K562 (cell line): ENCODE measurements at regions not wholly inside any gene's neighbourhood (a gene's known extent, or its start where the extent isn't known, plus 50 kb on each side); places are given as distances from the start of the nearest gene placed in this dataset.

ENCODE experiments used
- ASH1L ChIP-seq: fragments of 450-650 bp; IDR thresholded peaks from 2 replicates; pipeline ENCODE4 v1.6.1; 2018; ENCODE audit warnings: borderline replicate concordance, mild to moderate bottlenecking, low read depth; ENCODE audit not compliant: partially characterized antibody
- BACH1 ChIP-seq: fragments of 200-800 bp; sonication (Bioruptor generic); IDR thresholded peaks from 2 replicates; pipeline ENCODE4 v1.6.1; 2016; ENCODE audit warnings: missing genetic modification characterization, missing compliant biosample characterization
- DACH1 ChIP-seq: fragments of 450-650 bp; IDR thresholded peaks from 2 replicates; pipeline ENCODE4 v1.6.1; 2018; ENCODE audit not compliant: partially characterized antibody
- FOSL1 ChIP-seq: fragments of 200-800 bp; sonication (Bioruptor generic); conservative IDR thresholded peaks from 2 replicates; pipeline ENCODE4 v1.6.1; 2016; ENCODE audit warnings: missing genetic modification characterization, missing compliant biosample characterization
- JUNB ChIP-seq: fragments of 450-650 bp; formaldehyde crosslinking; conservative IDR thresholded peaks from 2 replicates; pipeline ENCODE4 v1.4.0; 2020; ENCODE audit warnings: mild to moderate bottlenecking
- MAFF ChIP-seq: IDR thresholded peaks from 2 replicates; pipeline ENCODE4 v1.6.1; 2012; ENCODE audit warnings: low read length, improper control_type of control experiment
- POLR2H ChIP-seq: IDR thresholded peaks from 2 replicates; pipeline ENCODE4 v1.6.1; 2016; ENCODE audit warnings: missing genetic modification characterization, low read depth, mild to moderate bottlenecking, control low read depth, missing compliant biosample characterization, moderate library complexity
- SMARCE1 ChIP-seq: fragments of 450-650 bp; IDR thresholded peaks from 2 replicates; pipeline ENCODE4 v1.7.1; 2016; ENCODE audit warnings: mild to moderate bottlenecking
- SRF ChIP-seq, 2 experiments: fragments of 250-450, 450-650 bp in 1 of 2; sonication (Bioruptor Pico) in 1 of 2; sonication (generic) in 1 of 2; formaldehyde crosslinking; IDR thresholded peaks; 2 replicates each; pipeline versions ENCODE4 v1.5.0 to v1.5.1; 2020 to 2022; ENCODE audit warnings: mild to moderate bottlenecking in 1 of 2, missing genetic modification reagents in 1 of 2
- TF ChIP-seq, protein P1 (sequence below): sonication (generic); formaldehyde crosslinking; IDR thresholded peaks from 2 replicates; pipeline ENCODE4 v1.8.1; 2023; ENCODE audit warnings: mild to moderate bottlenecking, missing genetic modification reagents
- TF ChIP-seq, protein P2 (sequence below): fragments of 250-450 bp; sonication (Bioruptor Pico); IDR thresholded peaks from 2 replicates; pipeline ENCODE4 v1.8.0; 2022; ENCODE audit warnings: moderate library complexity, mild to moderate bottlenecking, inconsistent platforms
- TF ChIP-seq, protein P3 (sequence below): fragments of 450-650 bp; formaldehyde crosslinking; IDR thresholded peaks from 2 replicates; pipeline ENCODE4 v1.4.0; 2020; ENCODE audit warnings: mild to moderate bottlenecking, moderate library complexity

DNA sequence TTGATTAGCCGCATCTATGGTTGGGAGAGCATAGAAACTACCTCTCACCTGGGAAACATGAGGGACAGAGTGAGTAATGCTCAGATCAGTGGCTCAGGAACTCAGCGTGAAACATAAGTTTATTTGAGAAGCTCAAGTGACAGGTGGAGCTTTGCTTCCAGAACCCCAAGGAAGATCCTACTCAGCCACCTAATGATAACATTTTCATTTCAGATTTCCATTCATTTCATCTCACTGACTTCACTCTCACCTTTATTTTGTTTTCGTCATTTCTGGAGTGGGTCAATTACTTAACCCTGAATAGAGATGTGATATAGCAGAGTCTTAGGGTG, 145.5 kb upstream of the DUSP10 start (continued):
- TF ChIP-seq DACH1 (no peak), MAFF (no peak), BACH1 (peak; percentile 68; the same call in 1 of the 2 replicates), SRF (CRISPR knock-in tag; IDR thresholded peaks at IDR 0.05) (peak in 1 of 2 experiments; percentile 79; a peak in 1 of 4 replicates), ASH1L (no peak), POLR2H (tag) (no peak), SMARCE1 (0 out of 2 replicates have a peak, but pooled peaks have one; percentile 4), JUNB (CRISPR knock-in tag) (0 out of 2 replicates have a peak, but pooled peaks have one; percentile 30), FOSL1 (peak; percentile 80)
- TF ChIP-seq, protein P1, sequence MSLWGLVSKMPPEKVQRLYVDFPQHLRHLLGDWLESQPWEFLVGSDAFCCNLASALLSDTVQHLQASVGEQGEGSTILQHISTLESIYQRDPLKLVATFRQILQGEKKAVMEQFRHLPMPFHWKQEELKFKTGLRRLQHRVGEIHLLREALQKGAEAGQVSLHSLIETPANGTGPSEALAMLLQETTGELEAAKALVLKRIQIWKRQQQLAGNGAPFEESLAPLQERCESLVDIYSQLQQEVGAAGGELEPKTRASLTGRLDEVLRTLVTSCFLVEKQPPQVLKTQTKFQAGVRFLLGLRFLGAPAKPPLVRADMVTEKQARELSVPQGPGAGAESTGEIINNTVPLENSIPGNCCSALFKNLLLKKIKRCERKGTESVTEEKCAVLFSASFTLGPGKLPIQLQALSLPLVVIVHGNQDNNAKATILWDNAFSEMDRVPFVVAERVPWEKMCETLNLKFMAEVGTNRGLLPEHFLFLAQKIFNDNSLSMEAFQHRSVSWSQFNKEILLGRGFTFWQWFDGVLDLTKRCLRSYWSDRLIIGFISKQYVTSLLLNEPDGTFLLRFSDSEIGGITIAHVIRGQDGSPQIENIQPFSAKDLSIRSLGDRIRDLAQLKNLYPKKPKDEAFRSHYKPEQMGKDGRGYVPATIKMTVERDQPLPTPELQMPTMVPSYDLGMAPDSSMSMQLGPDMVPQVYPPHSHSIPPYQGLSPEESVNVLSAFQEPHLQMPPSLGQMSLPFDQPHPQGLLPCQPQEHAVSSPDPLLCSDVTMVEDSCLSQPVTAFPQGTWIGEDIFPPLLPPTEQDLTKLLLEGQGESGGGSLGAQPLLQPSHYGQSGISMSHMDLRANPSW (CRISPR knock-in tag): no peak
- TF ChIP-seq, protein P2, sequence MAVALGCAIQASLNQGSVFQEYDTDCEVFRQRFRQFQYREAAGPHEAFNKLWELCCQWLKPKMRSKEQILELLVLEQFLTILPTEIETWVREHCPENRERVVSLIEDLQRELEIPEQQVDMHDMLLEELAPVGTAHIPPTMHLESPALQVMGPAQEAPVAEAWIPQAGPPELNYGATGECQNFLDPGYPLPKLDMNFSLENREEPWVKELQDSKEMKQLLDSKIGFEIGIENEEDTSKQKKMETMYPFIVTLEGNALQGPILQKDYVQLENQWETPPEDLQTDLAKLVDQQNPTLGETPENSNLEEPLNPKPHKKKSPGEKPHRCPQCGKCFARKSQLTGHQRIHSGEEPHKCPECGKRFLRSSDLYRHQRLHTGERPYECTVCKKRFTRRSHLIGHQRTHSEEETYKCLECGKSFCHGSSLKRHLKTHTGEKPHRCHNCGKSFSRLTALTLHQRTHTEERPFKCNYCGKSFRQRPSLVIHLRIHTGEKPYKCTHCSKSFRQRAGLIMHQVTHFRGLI: no peak
- TF ChIP-seq, protein P3, sequence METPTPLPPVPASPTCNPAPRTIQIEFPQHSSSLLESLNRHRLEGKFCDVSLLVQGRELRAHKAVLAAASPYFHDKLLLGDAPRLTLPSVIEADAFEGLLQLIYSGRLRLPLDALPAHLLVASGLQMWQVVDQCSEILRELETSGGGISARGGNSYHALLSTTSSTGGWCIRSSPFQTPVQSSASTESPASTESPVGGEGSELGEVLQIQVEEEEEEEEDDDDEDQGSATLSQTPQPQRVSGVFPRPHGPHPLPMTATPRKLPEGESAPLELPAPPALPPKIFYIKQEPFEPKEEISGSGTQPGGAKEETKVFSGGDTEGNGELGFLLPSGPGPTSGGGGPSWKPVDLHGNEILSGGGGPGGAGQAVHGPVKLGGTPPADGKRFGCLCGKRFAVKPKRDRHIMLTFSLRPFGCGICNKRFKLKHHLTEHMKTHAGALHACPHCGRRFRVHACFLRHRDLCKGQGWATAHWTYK: 0 out of 2 replicates have a peak, but pooled peaks have one; percentile 12
- TF ChIP-seq, all 486 proteins: peak for 8
